ENCODE measurements at regions not wholly inside any gene's neighbourhood (a gene's known extent, or its start where the extent isn't known, plus 50 kb on each side); places are given as distances from the start of the nearest gene placed in this dataset.

DNA sequence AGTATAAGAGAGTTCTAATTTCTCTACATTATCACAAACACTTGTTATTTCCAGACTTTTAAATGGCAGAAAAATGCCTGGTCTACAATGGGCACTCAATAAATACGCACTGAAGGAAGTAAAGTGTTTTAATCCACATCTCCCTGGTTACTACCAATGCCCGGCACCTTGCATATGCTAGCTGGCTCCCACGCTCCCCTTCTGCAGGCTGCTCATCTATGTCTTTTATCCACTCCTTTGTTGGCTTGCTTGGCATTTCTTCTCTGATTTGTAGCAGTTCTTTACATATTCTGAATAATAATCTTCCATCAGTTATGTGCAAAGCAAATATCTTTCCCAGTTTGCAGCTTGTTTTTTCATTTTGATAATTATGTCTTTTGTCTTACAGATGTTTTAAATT, 74.6 kb upstream of the PRR23E start:
- Histone ChIP-seq H3K14ac (ENCODE audit: low read length) (no peak overlapping the region), H3K4ac (ENCODE audit: low read depth, low read length) (no peak overlapping the region), H3K79me1 (ENCODE audit: low read length) (no peaks in the 10 kb centered on the region), H2BK120ac (ENCODE audit: insufficient read depth, low read length, poor library complexity) (no peak overlapping the region), H2AFZ (ENCODE audit: insufficient read depth, low read length, poor library complexity) (no peak overlapping the region), H3K9me3 (ENCODE audit: insufficient read depth, low read depth, low read length) (no peaks in the 10 kb centered on the region), H3K27ac (ENCODE audit: low read depth, low read length) (no peak overlapping the region), H4K12ac (ENCODE audit: low read depth, low read length) (no peak overlapping the region), H2BK12ac (ENCODE audit: low read length) (no peak overlapping the region), H2AK5ac (ENCODE audit: low read length) (no peak overlapping the region), H3K4me2 (ENCODE audit: low read length) (no peak overlapping the region), H2BK5ac (ENCODE audit: low read depth, low read length, poor library complexity) (no peak overlapping the region), H3K23ac (ENCODE audit: low read length) (no peak overlapping the region), H4K8ac (ENCODE audit: low read depth, low read length) (no peak overlapping the region), H3K27me3 (ENCODE audit: insufficient read depth, low read length) (peaks cover 2% of the 10 kb centered on the region), H3K4me3 (ENCODE audit: low read depth, low read length) (no peak overlapping the region), H3K18ac (ENCODE audit: low read length) (no peak overlapping the region), H3K79me2 (ENCODE audit: control insufficient read depth, insufficient read depth, low read length, poor library complexity) (no peaks in the 10 kb centered on the region), H3K36me3 (ENCODE audit: control insufficient read depth in 1 of 2, insufficient read depth in 2 of 2, low read length in 2 of 2) (no peaks in the 10 kb centered on the region), H4K91ac (ENCODE audit: low read depth, low read length) (no peak overlapping the region), H3K4me1 (ENCODE audit: control insufficient read depth in 1 of 2, insufficient read depth in 2 of 2, low read length in 2 of 2) (no peaks in the 10 kb centered on the region), H3K9ac (ENCODE audit: low read length) (no peak overlapping the region)
- no peak for DNase-seq
- whole genome bisulfite sequencing (ENCODE audit: extremely low coverage, insufficient coverage, insufficient read length) = no CpG with 5 or more reads among the region's 3 CpGs

- Histone ChIP-seq H3K18ac (ENCODE audit: low read length) (no peak overlapping the region), H3K27ac (ENCODE audit: low read depth, low read length) (no peak overlapping the region), H3K4ac (ENCODE audit: low read depth, low read length) (no peak overlapping the region), H3K79me2 (ENCODE audit: control insufficient read depth, insufficient read depth, low read length, poor library complexity) (no peaks in the 10 kb centered on the region), H3K23ac (ENCODE audit: low read length) (no peak overlapping the region), H3K9me3 (ENCODE audit: insufficient read depth, low read depth, low read length) (no peaks in the 10 kb centered on the region), H2AFZ (ENCODE audit: insufficient read depth, low read length, poor library complexity) (no peak overlapping the region), H3K9ac (ENCODE audit: low read length) (no peak overlapping the region), H3K4me1 (ENCODE audit: control insufficient read depth in 1 of 2, insufficient read depth in 2 of 2, low read length in 2 of 2) (no peaks in the 10 kb centered on the region), H3K27me3 (ENCODE audit: insufficient read depth, low read length) (peaks cover 2% of the 10 kb centered on the region), H4K12ac (ENCODE audit: low read depth, low read length) (no peak overlapping the region), H3K79me1 (ENCODE audit: low read length) (no peaks in the 10 kb centered on the region), H3K36me3 (ENCODE audit: control insufficient read depth in 1 of 2, insufficient read depth in 2 of 2, low read length in 2 of 2) (no peaks in the 10 kb centered on the region), H3K14ac (ENCODE audit: low read length) (no peak overlapping the region), H3K4me2 (ENCODE audit: low read length) (no peak overlapping the region), H2BK12ac (ENCODE audit: low read length) (no peak overlapping the region), H4K8ac (ENCODE audit: low read depth, low read length) (no peak overlapping the region), H3K4me3 (ENCODE audit: low read depth, low read length) (no peak overlapping the region), H2AK5ac (ENCODE audit: low read length) (no peak overlapping the region), H4K91ac (ENCODE audit: low read depth, low read length) (no peak overlapping the region), H2BK5ac (ENCODE audit: low read depth, low read length, poor library complexity) (no peak overlapping the region), H2BK120ac (ENCODE audit: insufficient read depth, low read length, poor library complexity) (no peak overlapping the region)
- DNase-seq = no peak
- WGBS (ENCODE audit: extremely low coverage, insufficient coverage, insufficient read length) = no CpG with 5 or more reads among the region's 5 CpGs
Observed at GRCh38 chr3:127119693-127120464, 73.1 kb upstream of the PRR23E start.

DNA sequence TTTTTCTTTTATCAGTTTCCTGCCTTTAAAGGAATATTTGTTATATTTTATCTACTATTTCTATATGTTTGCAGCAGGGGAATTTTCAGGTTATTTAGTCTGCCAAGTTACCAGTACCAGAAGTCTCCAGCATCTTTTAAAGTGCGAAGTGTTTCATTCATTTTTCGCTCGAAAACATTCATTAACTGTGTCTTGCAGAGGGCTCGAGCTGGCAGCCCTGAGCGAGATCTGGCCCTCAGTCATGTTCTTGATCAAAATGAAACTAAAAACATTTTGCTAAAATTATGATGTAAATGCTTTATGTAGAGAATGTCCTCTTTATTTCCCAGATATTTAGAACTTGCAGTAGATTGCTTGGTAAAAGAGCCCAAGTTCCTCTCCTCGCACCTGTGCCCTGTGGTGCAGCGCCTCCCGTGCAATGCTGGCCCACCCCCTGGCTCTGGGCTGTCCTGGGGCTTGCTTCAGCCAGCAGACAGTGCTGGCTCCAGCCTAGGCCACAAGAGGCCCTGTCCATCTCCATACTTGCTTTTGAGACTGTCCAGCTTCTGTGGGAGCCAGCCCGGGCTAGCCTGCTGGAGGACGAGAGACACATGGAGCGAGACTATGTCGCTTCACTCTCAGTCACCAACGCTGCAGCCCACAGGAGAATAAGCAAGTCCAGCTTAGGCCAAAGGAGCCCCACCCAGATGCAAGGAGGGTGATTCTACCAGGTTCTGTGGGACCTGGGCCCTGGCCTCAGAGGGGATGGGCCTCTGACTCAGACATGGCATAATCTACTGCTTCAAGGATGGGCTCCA, 71.9 kb upstream of the PRR23E start:
- H3K79me1 ChIP-seq (ENCODE audit: low read length) = no peaks in the 10 kb centered on the region

GRCh38 chr3:127121885-127122284, 71.0 kb upstream of the PRR23E start:
- Histone ChIP-seq H3K36me3 (ENCODE audit: control insufficient read depth in 1 of 2, insufficient read depth in 2 of 2, low read length in 2 of 2) (no peaks in the 10 kb centered on the region), H4K91ac (ENCODE audit: low read depth, low read length) (no peak overlapping the region), H3K4me3 (ENCODE audit: low read depth, low read length) (no peak overlapping the region), H2BK120ac (ENCODE audit: insufficient read depth, low read length, poor library complexity) (no peak overlapping the region), H3K9me3 (ENCODE audit: insufficient read depth, low read depth, low read length) (no peaks in the 10 kb centered on the region), H3K4me1 (ENCODE audit: control insufficient read depth in 1 of 2, insufficient read depth in 2 of 2, low read length in 2 of 2) (no peaks in the 10 kb centered on the region), H3K79me2 (ENCODE audit: control insufficient read depth, insufficient read depth, low read length, poor library complexity) (no peaks in the 10 kb centered on the region), H3K4me2 (ENCODE audit: low read length) (no peak overlapping the region), H2AFZ (ENCODE audit: insufficient read depth, low read length, poor library complexity) (no peak overlapping the region), H3K9ac (ENCODE audit: low read length) (no peak overlapping the region), H3K4ac (ENCODE audit: low read depth, low read length) (no peak overlapping the region), H3K27me3 (ENCODE audit: insufficient read depth, low read length) (no peaks in the 10 kb centered on the region), H3K18ac (ENCODE audit: low read length) (no peak overlapping the region), H4K12ac (ENCODE audit: low read depth, low read length) (no peak overlapping the region), H2BK12ac (ENCODE audit: low read length) (no peak overlapping the region), H3K23ac (ENCODE audit: low read length) (no peak overlapping the region), H4K8ac (ENCODE audit: low read depth, low read length) (no peak overlapping the region), H3K27ac (ENCODE audit: low read depth, low read length) (no peak overlapping the region), H2BK5ac (ENCODE audit: low read depth, low read length, poor library complexity) (no peak overlapping the region), H2AK5ac (ENCODE audit: low read length) (no peak overlapping the region), H3K79me1 (ENCODE audit: low read length) (no peaks in the 10 kb centered on the region), H3K14ac (ENCODE audit: low read length) (no peak overlapping the region)
- WGBS (ENCODE audit: extremely low coverage, insufficient coverage, insufficient read length) = no CpG with 5 or more reads among the region's 1 CpG
- no peak for DNase-seq

More for the DNA sequence above, 71.9 kb upstream of the PRR23E start:
- H3K18ac ChIP-seq (ENCODE audit: low read length) = no peak overlapping the region
- no peak overlapping the region for H3K14ac ChIP-seq (ENCODE audit: low read length)
- no CpG with 5 or more reads among the region's 13 CpGs for WGBS (ENCODE audit: extremely low coverage, insufficient coverage, insufficient read length)
- H2BK12ac ChIP-seq (ENCODE audit: low read length) = no peak overlapping the region
- no peak overlapping the region for H3K4ac ChIP-seq (ENCODE audit: low read depth, low read length)
- H2BK5ac ChIP-seq (ENCODE audit: low read depth, low read length, poor library complexity) = no peak overlapping the region
- H4K91ac ChIP-seq (ENCODE audit: low read depth, low read length) = no peak overlapping the region
- H3K36me3 ChIP-seq (ENCODE audit: control insufficient read depth in 1 of 2, insufficient read depth in 2 of 2, low read length in 2 of 2) = no peaks in the 10 kb centered on the region
- no peak overlapping the region for H3K27ac ChIP-seq (ENCODE audit: low read depth, low read length)
- H3K9ac ChIP-seq (ENCODE audit: low read length) = no peak overlapping the region
- DNase-seq = no peak
- no peak overlapping the region for H2AK5ac ChIP-seq (ENCODE audit: low read length)
- H3K4me3 ChIP-seq (ENCODE audit: low read depth, low read length) = no peak overlapping the region
- no peak overlapping the region for H3K4me2 ChIP-seq (ENCODE audit: low read length)
- H3K79me2 ChIP-seq (ENCODE audit: control insufficient read depth, insufficient read depth, low read length, poor library complexity) = no peaks in the 10 kb centered on the region
- H2BK120ac ChIP-seq (ENCODE audit: insufficient read depth, low read length, poor library complexity) = no peak overlapping the region
- H4K12ac ChIP-seq (ENCODE audit: low read depth, low read length) = no peak overlapping the region
- H2AFZ ChIP-seq (ENCODE audit: insufficient read depth, low read length, poor library complexity) = no peak overlapping the region
- H3K9me3 ChIP-seq (ENCODE audit: insufficient read depth, low read depth, low read length) = no peaks in the 10 kb centered on the region
- H4K8ac ChIP-seq (ENCODE audit: low read depth, low read length) = no peak overlapping the region
- no peak overlapping the region for H3K23ac ChIP-seq (ENCODE audit: low read length)
- H3K27me3 ChIP-seq (ENCODE audit: insufficient read depth, low read length) = no peaks in the 10 kb centered on the region
- no peaks in the 10 kb centered on the region for H3K4me1 ChIP-seq (ENCODE audit: control insufficient read depth in 1 of 2, insufficient read depth in 2 of 2, low read length in 2 of 2)
